ENCODE measurements at regions not wholly inside any gene's neighbourhood (a gene's known extent, or its start where the extent isn't known, plus 50 kb on each side); places are given as distances from the start of the nearest gene placed in this dataset.

DNA sequence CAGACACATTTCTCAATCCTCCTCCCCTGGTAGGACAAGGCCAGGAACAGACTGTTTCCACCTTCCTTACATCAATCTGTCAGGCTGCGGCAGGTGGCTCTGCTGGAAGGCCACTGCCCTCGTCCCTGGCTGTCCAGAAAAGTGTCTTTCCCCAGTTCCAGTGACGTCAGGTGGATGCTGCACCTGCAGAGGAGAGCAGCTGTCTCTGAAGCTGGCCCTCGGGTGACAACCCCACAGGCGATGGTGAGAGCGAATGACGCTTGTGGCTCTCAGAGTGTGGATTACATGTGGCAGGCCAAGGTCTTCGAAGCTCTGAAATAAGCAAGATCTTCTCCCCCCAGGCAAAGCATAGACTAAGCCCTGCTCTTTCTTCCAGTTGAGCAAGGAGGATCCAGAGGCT is 146.9 kb upstream of the RET start:
- H3K36me3 Mint-ChIP-seq (ENCODE audit: low read depth) = no peaks in the 10 kb centered on the region
- peaks cover 29% of the 10 kb centered on the region for H3K27me3 Mint-ChIP-seq (ENCODE audit: insufficient read depth)
- H3K9me3 Mint-ChIP-seq = no peaks in the 10 kb centered on the region; the same call in 1 of the 2 replicates
- no peaks in the 10 kb centered on the region for H3K4me1 Mint-ChIP-seq (ENCODE audit: low read depth)
- H3K4me3 Mint-ChIP-seq = no peak overlapping the region
- no peak for DNase-seq
- H3K27ac Mint-ChIP-seq = no peak overlapping the region
- TF ChIP-seq, protein P1, sequence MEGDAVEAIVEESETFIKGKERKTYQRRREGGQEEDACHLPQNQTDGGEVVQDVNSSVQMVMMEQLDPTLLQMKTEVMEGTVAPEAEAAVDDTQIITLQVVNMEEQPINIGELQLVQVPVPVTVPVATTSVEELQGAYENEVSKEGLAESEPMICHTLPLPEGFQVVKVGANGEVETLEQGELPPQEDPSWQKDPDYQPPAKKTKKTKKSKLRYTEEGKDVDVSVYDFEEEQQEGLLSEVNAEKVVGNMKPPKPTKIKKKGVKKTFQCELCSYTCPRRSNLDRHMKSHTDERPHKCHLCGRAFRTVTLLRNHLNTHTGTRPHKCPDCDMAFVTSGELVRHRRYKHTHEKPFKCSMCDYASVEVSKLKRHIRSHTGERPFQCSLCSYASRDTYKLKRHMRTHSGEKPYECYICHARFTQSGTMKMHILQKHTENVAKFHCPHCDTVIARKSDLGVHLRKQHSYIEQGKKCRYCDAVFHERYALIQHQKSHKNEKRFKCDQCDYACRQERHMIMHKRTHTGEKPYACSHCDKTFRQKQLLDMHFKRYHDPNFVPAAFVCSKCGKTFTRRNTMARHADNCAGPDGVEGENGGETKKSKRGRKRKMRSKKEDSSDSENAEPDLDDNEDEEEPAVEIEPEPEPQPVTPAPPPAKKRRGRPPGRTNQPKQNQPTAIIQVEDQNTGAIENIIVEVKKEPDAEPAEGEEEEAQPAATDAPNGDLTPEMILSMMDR (IDR thresholded peaks at IDR 0.05) = no peak

DNA sequence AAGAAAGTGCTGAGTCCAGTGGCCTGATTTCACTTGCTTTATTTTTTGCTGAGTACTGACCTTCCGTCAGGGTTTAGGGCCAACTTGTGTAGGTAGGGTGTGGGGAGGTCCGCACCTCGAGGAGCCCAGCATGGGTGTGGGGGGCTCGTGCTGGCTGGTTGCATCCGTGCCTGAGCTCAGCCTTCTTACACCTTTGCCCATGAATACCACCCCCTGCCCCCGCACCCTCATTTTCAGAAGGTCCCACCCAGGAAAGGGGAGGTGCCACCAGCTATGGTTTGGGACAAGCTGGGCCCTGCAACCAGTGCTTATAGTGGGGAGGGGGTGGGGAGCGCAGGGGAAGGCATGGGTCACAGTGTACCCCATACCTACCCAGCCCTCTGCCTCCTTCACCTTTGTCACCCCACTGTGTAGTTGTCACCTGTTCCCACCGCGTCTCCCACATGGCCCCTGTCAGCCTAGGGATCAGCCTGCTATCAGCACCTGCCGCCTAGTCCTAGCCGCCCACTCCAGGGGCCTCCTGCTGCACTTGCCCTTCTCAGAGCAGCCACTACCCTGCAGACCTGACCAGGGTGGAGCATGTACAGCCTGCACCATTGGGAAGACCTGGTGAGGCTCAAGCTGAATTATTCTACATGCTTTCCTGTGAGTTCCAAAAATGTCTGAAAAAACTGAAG is 146.2 kb upstream of the RET start:
- TF ChIP-seq, protein P1 (IDR thresholded peaks at IDR 0.05) = no peak
- no peak for DNase-seq
- H3K27ac Mint-ChIP-seq = no peak overlapping the region
- H3K27me3 Mint-ChIP-seq (ENCODE audit: insufficient read depth) = peaks cover 29% of the 10 kb centered on the region
- H3K36me3 Mint-ChIP-seq (ENCODE audit: low read depth) = no peaks in the 10 kb centered on the region
- no peak overlapping the region for H3K4me3 Mint-ChIP-seq
- no peaks in the 10 kb centered on the region for H3K4me1 Mint-ChIP-seq (ENCODE audit: low read depth)
- no peaks in the 10 kb centered on the region; the same call in 1 of the 2 replicates for H3K9me3 Mint-ChIP-seq

DNA sequence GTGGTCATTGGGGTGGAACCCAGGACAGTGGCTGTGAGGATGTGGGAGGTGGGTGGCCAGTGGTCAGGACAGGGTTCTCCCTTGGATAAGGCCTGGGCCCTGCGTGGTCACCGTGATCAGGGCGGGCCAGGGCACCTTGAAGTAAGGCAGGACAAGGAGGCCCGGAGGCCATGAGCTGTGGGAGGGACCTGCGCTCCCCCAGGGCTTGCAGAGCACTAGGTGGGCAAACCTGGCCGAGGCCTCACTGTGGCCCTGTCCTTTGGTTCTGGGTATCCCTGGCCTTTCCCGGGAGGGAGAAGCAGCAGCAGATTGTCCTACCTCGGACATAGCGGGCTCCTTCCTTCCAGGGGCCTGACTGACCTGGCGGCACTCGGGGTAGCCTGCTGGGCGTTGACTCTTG is 144.8 kb upstream of the RET start:
- H3K4me1 Mint-ChIP-seq (ENCODE audit: low read depth) = no peaks in the 10 kb centered on the region
- H3K27me3 Mint-ChIP-seq (ENCODE audit: insufficient read depth) = peaks cover 30% of the 10 kb centered on the region
- no peak overlapping the region for H3K27ac Mint-ChIP-seq
- no peaks in the 10 kb centered on the region; the same call in 1 of the 2 replicates for H3K9me3 Mint-ChIP-seq
- TF ChIP-seq, protein P1 (IDR thresholded peaks at IDR 0.05) = no peak
- no peak for DNase-seq
- no peaks in the 10 kb centered on the region for H3K36me3 Mint-ChIP-seq (ENCODE audit: low read depth)
- H3K4me3 Mint-ChIP-seq = no peak overlapping the region

DNA sequence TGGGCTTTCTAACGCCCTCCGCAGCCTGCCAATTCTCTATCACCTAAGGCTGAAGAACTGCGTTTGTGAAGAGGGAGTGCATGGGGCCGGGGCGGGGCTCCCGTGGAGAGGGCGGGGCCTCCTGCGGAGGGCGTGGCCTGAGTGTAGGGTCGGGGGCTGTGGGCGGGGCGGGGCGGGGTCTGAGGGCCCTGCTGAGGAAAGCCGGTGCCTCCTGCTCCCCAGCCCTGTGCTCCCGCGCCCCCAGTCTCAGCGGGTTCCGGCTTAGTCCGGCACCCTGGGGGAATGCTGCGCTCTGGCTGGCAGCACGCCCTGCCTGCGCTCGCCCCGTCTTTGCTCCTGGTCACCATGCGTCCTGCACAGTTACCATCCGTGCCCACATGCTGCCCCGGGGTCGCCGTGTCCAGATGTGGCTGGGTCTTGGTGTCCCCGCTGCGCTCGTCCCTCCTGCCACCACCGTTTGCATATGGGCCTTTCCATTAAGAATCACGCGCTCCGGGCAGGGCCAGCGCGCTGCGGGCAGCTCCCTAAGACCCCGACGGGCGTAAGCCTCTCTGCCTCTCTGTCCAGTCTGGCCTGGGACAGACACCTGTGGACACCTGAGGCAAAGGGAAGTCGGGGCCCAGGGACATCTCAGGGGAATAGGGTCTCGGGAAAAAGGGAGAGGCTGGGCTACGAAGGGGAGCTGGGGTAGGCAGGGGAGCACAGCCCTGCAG is 144.0 kb upstream of the RET start:
- TF ChIP-seq, protein P1 (IDR thresholded peaks at IDR 0.05) = no peak
- H3K4me3 Mint-ChIP-seq = no peak overlapping the region
- no peaks in the 10 kb centered on the region for H3K36me3 Mint-ChIP-seq (ENCODE audit: low read depth)
- no peaks in the 10 kb centered on the region for H3K4me1 Mint-ChIP-seq (ENCODE audit: low read depth)
- no peaks in the 10 kb centered on the region; the same call in 1 of the 2 replicates for H3K9me3 Mint-ChIP-seq
- no peak for DNase-seq
- H3K27me3 Mint-ChIP-seq (ENCODE audit: insufficient read depth) = peaks cover 34% of the 10 kb centered on the region
- no peak overlapping the region for H3K27ac Mint-ChIP-seq

DNA sequence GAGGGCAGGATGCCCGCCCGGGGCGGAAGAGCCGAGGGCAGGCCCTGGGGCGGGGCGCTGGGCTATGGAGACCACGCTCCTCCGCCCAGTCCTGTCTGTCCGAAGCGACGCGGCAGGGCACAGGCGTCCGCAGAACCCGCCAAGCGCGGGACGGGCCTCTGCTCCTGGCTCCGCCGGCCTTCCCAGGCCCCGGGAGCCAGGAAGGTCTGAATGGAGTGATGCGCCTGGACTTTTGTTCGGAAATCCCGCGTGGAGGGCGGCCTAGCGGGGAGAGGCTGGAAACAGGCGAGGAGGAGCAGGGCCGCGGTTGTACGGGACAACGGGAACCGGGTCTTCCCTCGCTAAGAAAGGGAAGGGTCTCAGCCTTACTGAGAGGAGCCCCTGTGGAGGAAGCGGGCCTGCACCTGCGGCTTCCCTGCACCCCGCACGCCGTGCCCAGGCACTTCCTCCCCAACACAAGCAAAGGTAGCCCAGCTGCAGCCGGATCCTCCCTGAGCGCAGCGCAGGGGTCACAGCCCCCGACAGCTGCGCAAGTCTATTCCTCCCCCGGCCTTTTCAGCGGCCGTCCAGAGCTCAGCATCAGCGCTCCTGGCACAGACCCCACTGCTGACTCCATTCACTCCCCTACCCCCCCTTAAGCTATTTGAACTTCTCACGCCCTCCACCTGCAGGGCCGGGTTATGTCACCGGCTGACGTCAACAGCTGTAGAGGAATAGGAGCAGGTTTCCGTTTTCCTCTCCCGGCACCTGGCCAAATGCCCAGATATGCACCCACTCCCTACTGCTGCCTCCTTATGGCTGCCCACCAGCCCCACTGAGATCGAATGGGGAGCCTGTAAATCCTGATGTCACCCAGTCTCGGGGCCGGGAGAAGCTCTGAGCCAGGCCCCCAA is 143.2 kb upstream of the RET start:
- Mint-ChIP-seq H3K36me3 (ENCODE audit: low read depth) (no peaks in the 10 kb centered on the region), H3K27me3 (ENCODE audit: insufficient read depth) (peaks cover 27% of the 10 kb centered on the region), H3K27ac (no peak overlapping the region), H3K9me3 (no peaks in the 10 kb centered on the region; the same call in 1 of the 2 replicates), H3K4me3 (no peak overlapping the region), H3K4me1 (ENCODE audit: low read depth) (no peaks in the 10 kb centered on the region)
- no peak for DNase-seq
- TF ChIP-seq, protein P1 (IDR thresholded peaks at IDR 0.05) = no peak
